ENCODE measurements at regions not wholly inside any gene's neighbourhood (a gene's known extent, or its start where the extent isn't known, plus 50 kb on each side); places are given as distances from the start of the nearest gene placed in this dataset.

- no peaks in the 10 kb centered on the region for H3K27me3 ChIP-seq (replicated peaks in 1 of 4; ENCODE audit: control insufficient read depth in 3 of 4, extremely low read depth in 1 of 4, insufficient read depth in 3 of 4, low read length in 3 of 4)
- H3K4me2 ChIP-seq (ENCODE audit: insufficient read depth in 1 of 2, low read depth in 2 of 2, low read length in 2 of 2), result no peak overlapping the region
- no peak overlapping the region for H3K27ac ChIP-seq (ENCODE audit: low read depth, low read length)
- H3K4ac ChIP-seq (replicated peaks; ENCODE audit: insufficient read length, low read depth, low read length), result no peak overlapping the region
- DNase-seq (ENCODE audit: low read depth in 1 of 2, low spot score in 2 of 2) (no peak), FAIRE-seq (no peak)
- TF ChIP-seq SRF (IDR thresholded peaks at IDR 0.05; ENCODE audit: low read depth, low read length), result no peak
- TF ChIP-seq ZNF274 (IDR thresholded peaks at IDR 0.05; ENCODE audit: borderline replicate concordance, extremely low read depth, low read length), result no peak
- no peak overlapping the region for H3K4me3 ChIP-seq (ENCODE audit: extremely low read depth in 1 of 4, insufficient read depth in 2 of 4, low read depth in 3 of 4, low read length in 4 of 4)
- H3K23me2 ChIP-seq (ENCODE audit: low read depth, low read length), result no peaks in the 10 kb centered on the region
- H4K8ac ChIP-seq (ENCODE audit: extremely low read depth, insufficient read depth, low read length), result no peak overlapping the region
- no peak overlapping the region for H2AK5ac ChIP-seq (ENCODE audit: low read depth, low read length)
- H2BK5ac ChIP-seq (ENCODE audit: low read depth, low read length), result no peak overlapping the region
- no peak overlapping the region for H4K91ac ChIP-seq (replicated peaks; ENCODE audit: insufficient read length, low read length)
- CTCF ChIA-PET (ENCODE audit: partially characterized antibody), result interaction anchor here (1.4 kb wide), 1 partner anchor 22 kb away, joined by 4 read pairs; no protein-coding TSS in a partner anchor
- no peak overlapping the region for H3K14ac ChIP-seq (ENCODE audit: insufficient read length)
- no peaks in the 10 kb centered on the region for H3K36me3 ChIP-seq (ENCODE audit: control insufficient read depth in 2 of 4, insufficient read depth in 4 of 4, low read length in 3 of 4)
- no peak overlapping the region for H3K23ac ChIP-seq (ENCODE audit: insufficient read length)
- no peak overlapping the region for H2BK120ac ChIP-seq (replicated peaks; ENCODE audit: low read depth, low read length)
- no peak overlapping the region for H3K56ac ChIP-seq (replicated peaks; ENCODE audit: insufficient read length, low read depth, low read length)
- no peak overlapping the region for H4K5ac ChIP-seq (ENCODE audit: insufficient read length, low read depth, low read length)
- no peaks in the 10 kb centered on the region for H3K9me3 ChIP-seq (ENCODE audit: insufficient read depth in 2 of 2, low read depth in 1 of 2, low read length in 1 of 2)
- no peak overlapping the region for H2AFZ ChIP-seq (ENCODE audit: low read length)
- no peaks in the 10 kb centered on the region for H3K4me1 ChIP-seq (replicated peaks in 1 of 4; ENCODE audit: control insufficient read depth in 3 of 4, insufficient read depth in 4 of 4, low read length in 3 of 4)
- H2BK12ac ChIP-seq (ENCODE audit: low read depth, low read length), result no peak overlapping the region
- H3K79me1 ChIP-seq (ENCODE audit: low read depth, low read length), result no peaks in the 10 kb centered on the region
- POLR2A ChIA-PET (ENCODE audit: partially characterized antibody), result no interaction called here
- H2BK15ac ChIP-seq (ENCODE audit: low read length), result no peak overlapping the region
- H2BK20ac ChIP-seq (ENCODE audit: low read length), result no peak overlapping the region
- no peaks in the 10 kb centered on the region for H3K79me2 ChIP-seq (ENCODE audit: control insufficient read depth in 1 of 2, insufficient read depth in 2 of 2, low read length in 2 of 2)
- H3K9ac ChIP-seq (replicated peaks in 1 of 4; ENCODE audit: extremely low read depth in 1 of 4, low read depth in 3 of 4, low read length in 3 of 4), result no peak overlapping the region
- 92% methylated on average over 6 of the region's 6 CpGs; no CpG with 5 or more reads in 1 of the 2 experiments for WGBS, 2 experiments (ENCODE audit: extremely low coverage in 1 of 2, insufficient coverage in 1 of 2, insufficient read length in 1 of 2, insufficient replicate concordance in 2 of 2, low coverage in 1 of 2, low lambda C conversion rate in 2 of 2, missing lambda C conversion rate in 1 of 2)
- no peaks in the 10 kb centered on the region for H4K20me1 ChIP-seq (replicated peaks in 1 of 2; ENCODE audit: control insufficient read depth in 1 of 2, insufficient read depth in 2 of 2, low read length in 2 of 2)
- H3K18ac ChIP-seq (ENCODE audit: extremely low read depth, low read length), result no peak overlapping the region
Measured at GRCh38 chr7:46007990-46008643, 87.0 kb upstream of the IGFBP3 start.

Measured in H1 (cell line).